ENCODE measurements at regions not wholly inside any gene's neighbourhood (a gene's known extent, or its start where the extent isn't known, plus 50 kb on each side); places are given as distances from the start of the nearest gene placed in this dataset.

DNA sequence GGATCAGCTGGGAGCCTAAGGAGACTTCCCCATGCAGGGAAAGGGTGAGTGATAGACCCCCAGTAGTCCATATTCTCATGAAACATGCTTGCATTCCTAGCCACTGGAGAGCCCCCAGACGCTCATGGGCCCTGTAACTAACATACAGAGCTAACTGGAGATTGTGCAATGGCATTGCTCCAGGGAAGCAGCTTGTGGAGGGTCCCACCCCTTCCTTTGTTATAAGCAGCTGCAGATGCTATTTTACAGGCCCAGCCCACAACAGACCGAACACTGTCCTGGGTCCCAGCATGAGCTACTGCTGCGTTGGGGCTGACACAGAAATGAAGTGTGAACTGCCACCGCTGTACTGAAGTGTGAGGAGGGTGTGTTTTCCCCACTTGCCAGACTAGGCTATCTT, 1465.7 kb upstream of the DIAPH2 start:
- intact Hi-C loops (cut with DNase I; ENCODE audit: low total_unique reads), result no loop called here
- no peak for DNase-seq
- H3K36me3 ChIP-seq (ENCODE audit: low read depth, missing control alignments), result no peaks in the 10 kb centered on the region

DNA sequence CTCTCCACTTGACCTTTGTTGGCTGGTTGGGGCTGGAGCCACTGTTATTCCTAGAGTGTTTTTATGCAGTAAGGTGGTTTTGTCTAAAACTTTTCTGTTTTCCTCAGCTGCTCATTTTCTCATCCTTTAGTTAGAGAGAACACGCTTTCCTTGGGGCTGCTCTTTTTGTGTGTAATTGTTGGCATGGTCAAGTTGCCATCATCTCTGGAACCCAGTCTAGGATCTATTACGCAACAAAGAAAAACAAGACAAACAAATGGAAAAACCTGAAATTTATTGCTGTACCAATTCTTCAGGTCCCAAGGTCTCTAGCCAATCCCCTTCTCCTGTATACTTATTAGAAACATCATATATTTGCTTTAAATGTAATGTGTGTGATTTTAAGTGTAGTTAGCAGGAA, 1436.3 kb upstream of the DIAPH2 start:
- intact Hi-C loops (cut with DNase I; ENCODE audit: low total_unique reads), result no loop called here
- no peak for TF ChIP-seq POLR2A (IDR thresholded peaks at IDR 0.05)
- TF ChIP-seq, protein P1, sequence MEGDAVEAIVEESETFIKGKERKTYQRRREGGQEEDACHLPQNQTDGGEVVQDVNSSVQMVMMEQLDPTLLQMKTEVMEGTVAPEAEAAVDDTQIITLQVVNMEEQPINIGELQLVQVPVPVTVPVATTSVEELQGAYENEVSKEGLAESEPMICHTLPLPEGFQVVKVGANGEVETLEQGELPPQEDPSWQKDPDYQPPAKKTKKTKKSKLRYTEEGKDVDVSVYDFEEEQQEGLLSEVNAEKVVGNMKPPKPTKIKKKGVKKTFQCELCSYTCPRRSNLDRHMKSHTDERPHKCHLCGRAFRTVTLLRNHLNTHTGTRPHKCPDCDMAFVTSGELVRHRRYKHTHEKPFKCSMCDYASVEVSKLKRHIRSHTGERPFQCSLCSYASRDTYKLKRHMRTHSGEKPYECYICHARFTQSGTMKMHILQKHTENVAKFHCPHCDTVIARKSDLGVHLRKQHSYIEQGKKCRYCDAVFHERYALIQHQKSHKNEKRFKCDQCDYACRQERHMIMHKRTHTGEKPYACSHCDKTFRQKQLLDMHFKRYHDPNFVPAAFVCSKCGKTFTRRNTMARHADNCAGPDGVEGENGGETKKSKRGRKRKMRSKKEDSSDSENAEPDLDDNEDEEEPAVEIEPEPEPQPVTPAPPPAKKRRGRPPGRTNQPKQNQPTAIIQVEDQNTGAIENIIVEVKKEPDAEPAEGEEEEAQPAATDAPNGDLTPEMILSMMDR (IDR thresholded peaks at IDR 0.05), result no peak
- no peak overlapping the region for H3K27ac ChIP-seq
- H3K36me3 ChIP-seq (ENCODE audit: low read depth, missing control alignments), result no peaks in the 10 kb centered on the region
- DNase-seq, result no peak
- 73 to 81% methylated on average over 2 of the region's 2 CpGs for WGBS, 2 donors
- no peaks in the 10 kb centered on the region for H3K27me3 ChIP-seq
- no peaks in the 10 kb centered on the region for H3K9me3 ChIP-seq
- no peaks in the 10 kb centered on the region for H3K4me1 ChIP-seq
- no peak overlapping the region for H3K4me3 ChIP-seq

More for the DNA sequence above, 1465.7 kb upstream of the DIAPH2 start:
- H3K9me3 ChIP-seq, result no peaks in the 10 kb centered on the region
- H3K4me1 ChIP-seq, result no peaks in the 10 kb centered on the region
- H3K27ac ChIP-seq, result no peak overlapping the region
- H3K27me3 ChIP-seq, result no peaks in the 10 kb centered on the region
- TF ChIP-seq POLR2A (IDR thresholded peaks at IDR 0.05), result no peak
- TF ChIP-seq, protein P1 (IDR thresholded peaks at IDR 0.05), result no peak
- 33 to 76% methylated on average over 1 to 3 of the region's 4 CpGs for WGBS, 2 donors
- no peak overlapping the region for H3K4me3 ChIP-seq

DNA sequence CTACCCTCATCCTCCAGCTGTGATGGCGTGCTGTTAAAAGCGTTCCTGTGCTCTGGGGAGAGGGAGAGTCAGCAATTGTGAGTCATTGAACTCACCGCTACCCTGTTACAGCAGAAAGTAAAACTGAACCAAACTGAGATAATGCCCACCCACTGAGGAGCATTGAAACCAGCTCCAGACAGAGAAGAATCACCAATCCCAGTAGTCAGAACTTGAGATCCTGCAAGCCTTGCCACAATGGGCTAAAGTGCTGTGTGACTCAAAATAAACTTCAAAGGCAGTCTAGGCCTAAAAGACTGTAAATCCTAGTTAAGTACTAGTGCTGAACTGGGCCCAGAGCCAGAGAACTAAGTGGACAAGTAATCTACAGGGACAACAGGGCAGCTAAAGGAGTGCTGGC, 1394.2 kb upstream of the DIAPH2 start:
- TF ChIP-seq, protein P1 (IDR thresholded peaks at IDR 0.05), result no peak
- TF ChIP-seq POLR2A (IDR thresholded peaks at IDR 0.05), result no peak
- WGBS, 2 donors, result 66 to 84% methylated on average over 3 of the region's 3 CpGs
- Histone ChIP-seq H3K36me3 (ENCODE audit: low read depth, missing control alignments) (no peaks in the 10 kb centered on the region), H3K4me1 (no peaks in the 10 kb centered on the region), H3K4me3 (no peak overlapping the region), H3K9me3 (no peaks in the 10 kb centered on the region), H3K27me3 (no peaks in the 10 kb centered on the region), H3K27ac (no peak overlapping the region)
- intact Hi-C loops (cut with DNase I; ENCODE audit: low total_unique reads), result no loop called here
- DNase-seq, result no peak

DNA sequence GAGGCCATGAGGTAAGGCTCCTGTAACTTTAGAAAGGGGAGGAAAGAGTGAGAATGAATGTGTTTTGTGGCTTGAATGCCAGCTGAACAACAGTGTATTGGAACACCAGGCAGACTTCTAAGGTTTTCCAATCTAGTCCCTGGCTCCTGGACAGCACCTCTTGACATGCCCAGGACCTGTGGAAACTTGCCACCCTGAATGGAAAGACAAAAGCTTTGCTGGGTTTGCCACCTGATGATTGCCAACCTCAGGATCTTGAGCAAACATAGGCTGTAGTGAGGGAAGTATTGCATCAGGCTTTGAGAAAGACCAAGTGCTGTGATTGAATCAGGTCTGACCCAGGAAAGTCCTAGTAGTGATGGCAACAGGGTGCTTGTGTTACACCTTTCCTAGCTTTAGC, 1393.1 kb upstream of the DIAPH2 start:
- no peaks in the 10 kb centered on the region for H3K36me3 ChIP-seq (ENCODE audit: low read depth, missing control alignments)
- intact Hi-C loops (cut with DNase I; ENCODE audit: low total_unique reads), result no loop called here

DNA sequence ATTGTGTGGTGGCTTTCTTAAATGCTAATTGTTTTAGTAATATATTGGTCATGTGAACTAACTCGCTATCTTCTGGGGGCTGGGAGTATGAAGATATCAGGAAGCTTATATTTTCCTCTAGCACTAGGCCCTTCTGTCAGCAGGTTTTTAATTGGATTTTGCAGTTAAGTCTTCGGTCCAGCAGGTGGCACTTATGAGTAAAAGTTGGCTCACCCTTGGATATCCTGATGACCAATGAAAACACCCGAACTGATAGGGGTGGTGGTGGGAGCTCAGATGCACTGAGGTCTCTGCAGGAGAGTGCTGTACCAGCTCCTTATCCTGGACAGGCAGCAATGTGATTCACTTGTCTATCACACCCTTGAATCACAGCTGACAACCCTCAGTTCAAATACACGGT, 1365.8 kb upstream of the DIAPH2 start:
- Histone ChIP-seq H3K27ac (no peak overlapping the region), H3K9me3 (no peaks in the 10 kb centered on the region), H3K36me3 (ENCODE audit: low read depth, missing control alignments) (no peaks in the 10 kb centered on the region), H3K4me3 (no peak overlapping the region), H3K27me3 (no peaks in the 10 kb centered on the region), H3K4me1 (no peaks in the 10 kb centered on the region)
- TF ChIP-seq, protein P1 (IDR thresholded peaks at IDR 0.05), result peak in 1 of 3 experiments; percentile 8
- TF ChIP-seq POLR2A (IDR thresholded peaks at IDR 0.05), result no peak
- no peak for DNase-seq
- intact Hi-C loops (cut with DNase I; ENCODE audit: low total_unique reads), result no loop called here
- 75 to 88% methylated on average over 1 to 2 of the region's 4 CpGs for WGBS, 2 donors

More for the DNA sequence above, 1393.1 kb upstream of the DIAPH2 start:
- Histone ChIP-seq H3K9me3 (no peaks in the 10 kb centered on the region), H3K27ac (no peak overlapping the region), H3K4me1 (no peaks in the 10 kb centered on the region), H3K27me3 (no peaks in the 10 kb centered on the region), H3K4me3 (no peak overlapping the region)
- no peak for TF ChIP-seq POLR2A (IDR thresholded peaks at IDR 0.05)
- no peak for DNase-seq
